ENCODE measurements at regions not wholly inside any gene's neighbourhood (a gene's known extent, or its start where the extent isn't known, plus 50 kb on each side); places are given as distances from the start of the nearest gene placed in this dataset.

DNA sequence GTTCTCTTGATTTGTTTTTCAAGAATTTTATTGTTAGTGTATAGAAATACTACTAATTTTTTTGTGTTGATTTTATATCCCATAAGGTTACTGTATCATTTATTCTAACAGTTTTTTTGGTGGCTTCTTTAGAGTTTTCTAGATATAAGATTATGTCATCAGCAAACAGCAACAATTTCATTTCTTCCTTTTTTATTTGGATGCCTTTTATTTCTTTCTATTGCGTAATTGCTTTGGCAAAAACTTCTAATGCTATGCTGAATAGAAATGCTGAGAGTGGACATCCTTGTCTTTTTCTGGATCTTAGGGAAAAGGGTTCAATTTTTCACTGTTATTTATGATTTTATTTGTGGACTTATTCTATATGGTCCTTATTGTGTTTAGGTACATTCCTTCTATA, 298.8 kb downstream of the RPRM start:
- H3K79me2 ChIP-seq (ENCODE audit: insufficient read depth, low read length) = no peaks in the 10 kb centered on the region
- TF ChIP-seq EZH2phosphoT487 (IDR thresholded peaks at IDR 0.05; ENCODE audit: borderline replicate concordance) (no peak), EGR1 (IDR thresholded peaks at IDR 0.05; ENCODE audit: low read depth) (no peak), POLR2AphosphoS5 (IDR thresholded peaks at IDR 0.05; ENCODE audit: low read depth, low read length) (no peak), EZH2 (IDR thresholded peaks at IDR 0.05) (no peak), CEBPB (IDR thresholded peaks at IDR 0.05; ENCODE audit: low read depth) (no peak), SP1 (IDR thresholded peaks at IDR 0.05; ENCODE audit: low read depth) (no peak), ELF1 (IDR thresholded peaks at IDR 0.05; ENCODE audit: borderline replicate concordance, low read depth) (no peak)
- TF ChIP-seq, protein P1, sequence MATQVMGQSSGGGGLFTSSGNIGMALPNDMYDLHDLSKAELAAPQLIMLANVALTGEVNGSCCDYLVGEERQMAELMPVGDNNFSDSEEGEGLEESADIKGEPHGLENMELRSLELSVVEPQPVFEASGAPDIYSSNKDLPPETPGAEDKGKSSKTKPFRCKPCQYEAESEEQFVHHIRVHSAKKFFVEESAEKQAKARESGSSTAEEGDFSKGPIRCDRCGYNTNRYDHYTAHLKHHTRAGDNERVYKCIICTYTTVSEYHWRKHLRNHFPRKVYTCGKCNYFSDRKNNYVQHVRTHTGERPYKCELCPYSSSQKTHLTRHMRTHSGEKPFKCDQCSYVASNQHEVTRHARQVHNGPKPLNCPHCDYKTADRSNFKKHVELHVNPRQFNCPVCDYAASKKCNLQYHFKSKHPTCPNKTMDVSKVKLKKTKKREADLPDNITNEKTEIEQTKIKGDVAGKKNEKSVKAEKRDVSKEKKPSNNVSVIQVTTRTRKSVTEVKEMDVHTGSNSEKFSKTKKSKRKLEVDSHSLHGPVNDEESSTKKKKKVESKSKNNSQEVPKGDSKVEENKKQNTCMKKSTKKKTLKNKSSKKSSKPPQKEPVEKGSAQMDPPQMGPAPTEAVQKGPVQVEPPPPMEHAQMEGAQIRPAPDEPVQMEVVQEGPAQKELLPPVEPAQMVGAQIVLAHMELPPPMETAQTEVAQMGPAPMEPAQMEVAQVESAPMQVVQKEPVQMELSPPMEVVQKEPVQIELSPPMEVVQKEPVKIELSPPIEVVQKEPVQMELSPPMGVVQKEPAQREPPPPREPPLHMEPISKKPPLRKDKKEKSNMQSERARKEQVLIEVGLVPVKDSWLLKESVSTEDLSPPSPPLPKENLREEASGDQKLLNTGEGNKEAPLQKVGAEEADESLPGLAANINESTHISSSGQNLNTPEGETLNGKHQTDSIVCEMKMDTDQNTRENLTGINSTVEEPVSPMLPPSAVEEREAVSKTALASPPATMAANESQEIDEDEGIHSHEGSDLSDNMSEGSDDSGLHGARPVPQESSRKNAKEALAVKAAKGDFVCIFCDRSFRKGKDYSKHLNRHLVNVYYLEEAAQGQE (IDR thresholded peaks at IDR 0.05; ENCODE audit: low read depth) = no peak
- TF ChIP-seq, protein P2, sequence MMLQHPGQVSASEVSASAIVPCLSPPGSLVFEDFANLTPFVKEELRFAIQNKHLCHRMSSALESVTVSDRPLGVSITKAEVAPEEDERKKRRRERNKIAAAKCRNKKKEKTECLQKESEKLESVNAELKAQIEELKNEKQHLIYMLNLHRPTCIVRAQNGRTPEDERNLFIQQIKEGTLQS (IDR thresholded peaks at IDR 0.05) = no peak
- no peaks in the 10 kb centered on the region for H3K36me3 ChIP-seq (ENCODE audit: control insufficient read depth in 1 of 2, insufficient read depth in 2 of 2, low read length in 2 of 2)
- no peaks in the 10 kb centered on the region for H3K4me1 ChIP-seq (ENCODE audit: control insufficient read depth in 1 of 2, insufficient read depth in 2 of 2, low read length in 2 of 2)
- no peaks in the 10 kb centered on the region for H3K9me3 ChIP-seq (ENCODE audit: control insufficient read depth in 1 of 2, insufficient read depth in 1 of 2, low read depth in 1 of 2, low read length in 2 of 2)
- H4K20me1 ChIP-seq (ENCODE audit: insufficient read depth) = no peaks in the 10 kb centered on the region
- no peaks in the 10 kb centered on the region for H3K9me2 ChIP-seq (ENCODE audit: insufficient read depth)
- H3K27me3 ChIP-seq (ENCODE audit: insufficient read depth, low read length) = no peaks in the 10 kb centered on the region
- no peak overlapping the region for H3K4me3 ChIP-seq (replicated peaks in 1 of 2; ENCODE audit: low read depth in 1 of 2, low read length in 2 of 2)
- BruUV-seq (replicated peaks) = no TSS peak
- H3K27ac ChIP-seq (ENCODE audit: low read depth, low read length) = no peak overlapping the region
- H2AFZ ChIP-seq (ENCODE audit: low read depth, low read length, poor library complexity, severe bottlenecking) = no peak overlapping the region
- DNase-seq (ENCODE audit: low read depth, low spot score) = no peak
- ChIA-PET CTCF (no interaction called here), POLR2A (no interaction called here), RAD21 (ENCODE audit: low non-redundant PET in 1 of 2, low total read pairs in 2 of 2, uncharacterized antibody in 2 of 2, unreplicated experiment in 2 of 2) (no interaction called here)
- intact Hi-C loops (cut with micrococcal nuclease) = no loop called here
- H3K9ac ChIP-seq (ENCODE audit: low read length) = no peak overlapping the region
- no peak overlapping the region for H3K4me2 ChIP-seq (ENCODE audit: low read length)
- no peak for ATAC-seq

Measured in HCT116 (cell line).